HG03045 (cell line): ENCODE measurements at regions not wholly inside any gene's neighbourhood (a gene's known extent, or its start where the extent isn't known, plus 50 kb on each side); places are given as distances from the start of the nearest gene placed in this dataset.
"Not testable (repeated sequence)": the region's sequence is repeated elsewhere in the genome, so short reads cannot be mapped to it uniquely, and the experiment has no call there.

Source experiments
- ATAC-seq: cut with Tn5 transposase; IDR thresholded peaks from one replicate; pipeline ENCODE4 v1.9.1; 2021; ENCODE audit warnings: mild to moderate bottlenecking, moderate library complexity; ENCODE audit not compliant: unreplicated experiment

DNA sequence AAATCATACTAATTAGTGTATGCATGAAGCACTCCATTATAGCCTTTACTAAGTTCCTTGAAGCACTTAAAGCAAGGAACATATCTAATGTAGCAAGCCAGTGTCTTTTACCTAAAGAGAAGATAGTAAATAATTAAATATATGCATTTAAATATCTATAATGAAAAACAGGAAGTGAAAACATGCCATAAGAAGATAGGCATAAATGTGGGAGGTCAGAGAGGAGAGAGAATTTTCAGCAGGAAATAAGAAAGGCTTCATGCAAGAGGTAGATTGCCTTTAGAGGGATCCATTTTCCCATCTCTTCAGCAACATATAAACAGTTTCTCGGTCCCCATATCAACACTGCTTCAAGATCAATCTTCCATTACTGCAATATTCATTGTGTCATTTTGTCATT, 599.8 kb downstream of the FRK start:
- ATAC-seq: no peak

DNA sequence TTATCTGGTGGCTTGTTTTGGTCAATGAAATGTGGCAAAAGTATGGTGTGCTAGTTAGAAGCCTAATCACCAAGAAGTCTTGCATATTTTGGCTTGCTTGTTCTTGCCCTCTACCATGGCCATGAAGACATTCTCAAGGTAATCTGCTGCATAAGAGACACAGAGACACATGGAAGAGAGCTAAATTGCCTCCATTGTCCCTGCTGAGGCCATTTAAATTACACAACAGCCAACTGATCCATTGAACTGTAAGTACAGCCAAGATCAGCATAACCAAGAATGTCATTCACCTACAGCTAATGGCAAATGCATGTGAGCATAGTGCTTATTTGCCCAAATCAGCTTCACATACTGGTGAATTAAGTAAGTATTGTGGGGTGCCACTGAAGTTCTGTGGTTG, 603.8 kb downstream of the FRK start:
- ATAC-seq: no peak

DNA sequence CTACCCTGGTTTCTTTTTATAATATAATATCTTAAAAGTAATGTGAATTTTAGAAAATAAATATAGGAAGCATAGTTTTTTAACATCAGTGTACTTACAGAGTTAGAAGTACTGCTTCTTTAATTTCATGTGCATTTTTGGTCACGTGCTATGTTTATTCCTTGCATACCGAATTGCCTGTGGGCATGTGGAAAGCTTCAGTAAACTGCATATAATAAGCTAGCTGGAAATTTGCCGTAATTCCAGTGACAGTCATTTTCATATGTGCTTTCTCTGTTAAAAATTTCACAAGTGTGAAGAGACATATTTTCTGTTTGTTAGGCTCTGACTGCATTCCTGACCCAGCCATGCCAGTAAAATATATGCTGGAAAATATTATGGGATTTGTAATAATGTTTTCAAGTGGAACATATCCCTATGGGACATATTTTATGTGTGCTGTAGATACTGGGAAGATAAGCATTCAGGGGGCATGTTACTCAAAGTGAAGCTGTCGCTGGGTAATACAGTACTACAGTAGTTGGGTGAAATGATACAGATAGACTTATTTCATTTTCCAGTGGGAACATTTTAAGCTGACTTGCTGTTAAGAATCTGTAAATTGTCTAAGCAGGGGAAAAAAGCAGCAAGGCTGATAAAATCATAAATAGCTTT, 616.7 kb downstream of the FRK start:
- ATAC-seq: no peak

GRCh38 chr6:115442323-115442722, 618.4 kb downstream of the FRK start:
- no peak for ATAC-seq

- no peak for ATAC-seq
Measured at GRCh38 chr6:115441651-115442050, 619.0 kb downstream of the FRK start.

GRCh38 chr6:115415378-115415777, 645.3 kb downstream of the FRK start:
- ATAC-seq: no peak

DNA sequence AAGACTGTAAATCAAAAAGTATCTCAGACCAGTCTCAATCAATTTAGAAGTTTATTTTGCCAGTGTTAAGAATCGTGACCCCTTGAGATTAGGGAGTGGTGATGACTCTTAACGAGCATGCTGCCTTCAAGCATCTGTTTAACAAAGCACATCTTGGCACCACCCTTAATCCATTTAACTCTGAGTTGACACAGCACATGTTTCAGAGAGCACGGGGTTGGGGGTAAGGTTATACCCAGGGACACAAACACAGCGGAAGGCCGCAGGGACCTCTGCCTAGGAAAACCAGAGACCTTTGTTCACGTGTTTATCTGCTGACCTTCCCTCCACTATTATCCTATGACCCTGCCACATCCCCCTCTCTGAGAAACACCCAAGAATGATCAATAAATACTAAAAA, 645.8 kb downstream of the FRK start:
- not testable (repeated sequence) for ATAC-seq

DNA sequence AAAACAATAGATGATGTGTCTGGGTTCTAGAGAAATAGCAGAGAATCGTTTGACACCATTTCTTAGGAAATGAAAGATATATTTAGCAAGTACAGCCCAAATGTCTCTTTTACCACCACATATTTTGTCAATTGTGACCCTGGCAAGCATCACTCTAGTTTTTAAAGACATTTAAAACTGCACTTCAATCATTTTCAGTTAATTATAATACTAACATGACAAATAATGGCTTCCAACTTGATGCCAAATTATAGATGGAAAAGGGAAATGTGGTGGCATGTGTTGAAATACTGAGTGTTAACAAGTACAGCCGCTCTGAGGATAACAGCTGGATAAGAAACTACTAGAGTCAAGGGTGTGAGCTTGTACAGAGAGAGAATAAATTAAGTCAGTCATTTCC, 648.9 kb downstream of the FRK start:
- no peak for ATAC-seq

DNA sequence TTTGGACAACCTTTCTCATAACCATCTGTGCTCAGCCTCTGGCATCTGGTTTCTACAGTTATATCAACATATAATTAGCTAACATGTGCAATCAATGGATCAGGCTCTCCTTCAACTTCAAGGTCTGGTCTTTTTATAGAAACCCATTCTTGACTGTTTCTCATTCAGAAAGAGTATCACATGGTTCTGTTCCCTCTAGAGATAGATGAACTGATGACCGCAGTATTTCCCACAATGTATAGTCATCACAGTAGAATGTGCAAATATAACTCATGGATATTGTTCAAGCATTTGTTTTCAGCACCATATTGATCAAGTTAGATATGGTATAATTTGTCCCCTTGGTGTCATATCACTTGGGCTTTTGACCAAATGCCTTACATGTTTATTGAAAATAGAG, 656.2 kb downstream of the FRK start:
- ATAC-seq: no peak

- ATAC-seq: no peak
Measured at GRCh38 chr6:115398607-115399006, 662.1 kb downstream of the FRK start.

DNA sequence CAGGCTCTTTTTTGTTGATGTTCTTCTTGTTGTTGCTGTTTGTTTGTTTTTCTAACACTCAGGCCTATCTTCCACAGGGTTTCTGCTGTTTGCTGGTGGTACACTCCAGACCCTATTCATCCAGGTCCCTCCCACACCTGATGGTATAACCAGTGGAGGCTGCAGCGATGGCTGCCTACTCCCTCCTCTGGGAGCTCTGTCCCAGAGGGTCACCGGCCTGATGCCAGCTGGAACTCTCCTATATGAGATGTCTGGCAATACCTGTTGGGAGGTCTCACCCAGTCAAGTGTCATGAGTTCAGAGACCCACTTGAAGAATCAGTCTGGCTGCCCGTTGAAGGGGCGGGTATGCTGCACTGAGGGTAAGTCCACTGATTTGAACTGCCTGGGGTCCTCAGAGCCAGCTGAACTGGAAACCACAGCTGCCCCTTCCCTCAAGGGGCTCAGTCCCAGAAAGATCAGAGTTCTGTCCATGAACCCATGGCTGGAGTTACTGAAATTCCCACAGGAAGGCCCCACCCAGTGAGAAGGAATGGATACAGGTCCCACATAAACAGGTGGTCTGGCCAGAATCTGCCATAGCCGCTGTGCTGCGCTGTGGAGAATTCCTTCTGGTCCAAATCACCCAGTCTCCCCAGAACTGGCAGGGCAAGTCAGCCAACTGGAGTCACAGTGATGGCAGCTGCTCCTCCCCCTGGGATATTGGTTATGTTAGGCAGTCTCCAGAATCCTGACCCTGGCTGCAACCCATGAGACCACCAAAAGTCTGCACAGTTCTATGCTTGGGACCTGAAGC, 664.4 kb downstream of the FRK start:
- no peak for ATAC-seq

DNA sequence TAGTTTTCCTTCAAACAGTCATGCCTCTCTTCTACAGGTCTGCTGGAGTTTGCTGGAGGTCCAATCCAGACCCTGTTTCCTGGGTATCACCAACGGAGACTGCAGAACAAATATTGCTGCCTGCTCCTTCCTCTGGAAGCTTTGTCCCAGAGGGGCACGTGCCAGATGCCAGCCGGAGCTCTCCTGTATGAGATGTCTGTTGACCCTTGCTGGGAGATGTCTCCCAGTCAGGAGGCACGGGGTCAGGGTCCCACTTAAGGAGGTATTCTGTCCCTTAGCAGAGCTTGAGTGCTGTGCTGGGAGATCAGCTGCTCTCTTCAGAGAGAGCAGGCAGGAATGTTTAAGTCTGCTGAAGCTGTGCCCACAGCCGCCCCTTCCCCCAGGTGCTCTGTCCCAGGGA, 666.9 kb downstream of the FRK start:
- ATAC-seq: no peak

- no peak for ATAC-seq
Measured at GRCh38 chr6:115370202-115370601, 690.5 kb downstream of the FRK start.

- ATAC-seq: no peak
Measured at GRCh38 chr6:115365783-115366182, 694.9 kb downstream of the FRK start.

GRCh38 chr6:115363379-115363778, 697.3 kb downstream of the FRK start:
- peak; percentile 62 for ATAC-seq

DNA sequence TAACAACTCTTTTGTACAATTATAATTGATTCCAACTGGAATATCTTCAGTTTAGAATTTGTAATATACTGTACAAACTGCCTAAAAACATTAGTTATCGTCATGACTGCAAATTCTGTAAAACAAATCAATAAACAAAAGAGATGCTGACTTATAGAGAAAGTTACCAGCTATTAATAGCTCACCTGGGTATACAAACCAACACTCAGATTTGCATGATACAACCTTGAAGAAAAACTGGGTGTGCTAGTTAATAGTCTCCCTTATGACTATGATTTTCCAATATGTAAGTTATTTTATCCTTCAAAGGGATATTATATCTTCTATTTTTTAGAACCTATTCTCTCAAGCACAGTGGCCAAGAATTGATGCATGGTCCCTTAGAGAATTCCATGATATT, 698.5 kb downstream of the FRK start:
- ATAC-seq: no peak

DNA sequence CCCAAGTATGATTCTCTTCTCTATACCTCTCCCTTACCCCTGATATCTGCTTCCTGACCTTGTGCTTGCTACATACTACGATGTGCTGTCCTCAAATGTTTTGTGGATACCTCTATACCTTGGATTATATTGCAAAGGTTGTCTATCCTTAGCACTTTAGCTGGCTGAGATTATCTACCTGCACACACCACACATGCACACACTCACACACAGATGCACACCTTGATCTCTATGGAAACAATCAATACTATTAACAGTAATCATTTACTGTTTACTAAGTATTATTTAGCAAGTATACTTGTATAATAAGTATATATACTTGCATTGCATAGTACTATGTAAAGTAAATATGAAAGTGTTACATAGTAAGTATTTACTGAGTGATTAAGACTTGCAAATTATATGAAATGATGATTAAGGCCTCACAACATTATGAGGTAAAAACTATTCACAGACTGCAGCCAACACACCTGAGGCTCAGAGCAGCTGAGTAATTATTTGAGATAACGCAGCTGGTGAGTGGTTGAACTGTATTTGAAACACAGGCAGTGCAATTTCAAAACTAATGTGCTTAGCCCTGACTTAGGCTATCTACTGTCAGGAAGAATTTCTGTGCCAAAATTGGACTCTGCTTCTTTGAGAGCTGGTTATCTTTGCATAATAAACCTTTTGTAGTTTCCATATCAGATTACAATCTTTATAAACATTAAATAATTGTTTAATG, 699.9 kb downstream of the FRK start:
- ATAC-seq: no peak

DNA sequence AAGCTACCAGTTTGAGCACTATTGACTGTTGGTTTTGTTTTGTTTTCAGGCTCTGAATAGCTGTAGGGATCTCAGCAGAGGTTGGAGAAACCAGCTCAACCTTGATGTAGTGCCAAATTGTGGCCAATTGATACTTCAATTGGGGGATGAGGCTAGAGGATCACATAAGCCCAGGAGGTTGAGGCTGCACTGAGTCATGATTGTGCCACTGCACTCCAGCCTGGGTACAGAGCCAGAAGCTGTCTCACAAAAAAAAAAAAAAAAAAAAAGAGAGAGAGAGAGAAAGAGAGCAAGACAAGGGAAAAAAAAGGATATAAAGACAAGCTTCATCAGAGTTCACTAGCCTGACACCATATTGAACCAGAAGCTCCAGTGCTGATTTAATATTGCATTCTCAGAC, 702.1 kb downstream of the FRK start:
- no peak for ATAC-seq

GRCh38 chr6:115356371-115356770, 704.3 kb downstream of the FRK start:
- ATAC-seq: no peak

DNA sequence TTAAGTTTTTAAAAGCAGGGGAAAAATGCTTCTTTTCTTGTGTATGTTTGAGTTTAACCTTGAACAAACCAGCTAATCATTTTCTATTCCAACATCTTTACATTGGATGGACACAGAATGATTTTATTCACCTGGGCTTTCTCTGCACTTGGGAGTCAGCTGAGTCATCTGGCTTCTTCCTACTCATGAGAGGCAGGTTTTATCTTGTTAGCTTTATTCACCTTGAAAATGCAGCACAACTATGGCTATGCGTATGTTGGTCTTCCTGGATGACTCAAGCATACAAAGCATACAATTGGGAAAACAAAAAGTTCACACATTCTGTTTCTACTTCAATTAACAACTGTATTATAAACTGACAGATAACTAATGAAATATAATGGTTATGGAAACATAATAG, 737.7 kb downstream of the FRK start:
- no peak for ATAC-seq

DNA sequence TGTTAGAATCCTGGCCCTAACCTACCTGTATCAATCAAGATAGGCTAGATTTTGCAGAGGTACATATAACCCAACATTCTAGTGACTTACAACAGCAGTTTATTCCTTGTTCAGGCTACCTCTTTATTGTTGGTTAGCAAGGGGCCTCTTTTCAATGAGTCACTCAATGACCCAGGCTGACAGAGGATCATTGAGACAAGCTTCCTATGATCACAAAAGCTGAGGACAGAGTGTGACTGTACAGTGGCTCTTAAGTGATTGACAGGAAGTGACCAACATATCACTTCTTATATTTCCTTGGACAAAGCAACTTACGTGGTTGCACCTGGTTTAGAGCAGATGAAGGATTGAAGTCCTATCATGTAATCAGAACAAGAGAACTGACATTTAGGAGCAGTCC, 740.9 kb downstream of the FRK start:
- ATAC-seq: no peak

GRCh38 chr6:115310156-115310555, 750.5 kb downstream of the FRK start:
- ATAC-seq: no peak
